Panc1 (cell line): ENCODE measurements at regions not wholly inside any gene's neighbourhood (a gene's known extent, or its start where the extent isn't known, plus 50 kb on each side); places are given as distances from the start of the nearest gene placed in this dataset.

Experiments used
- ATAC-seq: fragments of 200-7000 bp; cut with Tn5 transposase; 2 replicates; pipeline ENCODE4 v1.9.1; 2020; ENCODE audit warnings: mild to moderate bottlenecking, moderate library complexity
- BruUV-seq: library from RNA; stranded (reverse); fragments of 400-500 nt; replicated peaks from 2 replicates; lab custom pipeline; 2021; lab: Mats Ljungman, UMichigan
- CTCF ChIA-PET: fragments of 300-600 bp; sonication (Branson Sonifier 250); formaldehyde crosslinking; loops from one replicate; lab custom pipeline; 2022; ENCODE audit warnings: antibody characterized with exemption; lab: Charles Lee
- POLR2A ChIA-PET: fragments of 300-600 bp; sonication (Branson Sonifier 250); formaldehyde crosslinking; loops from one replicate; lab custom pipeline; 2022; ENCODE audit warnings: antibody characterized with exemption; lab: Charles Lee
- DNase-seq: peaks from one replicate; pipeline ENCODE4 v3.0.0-alpha.2; 2010; ENCODE audit warnings: low read depth, low spot score
- H3K27ac ChIP-seq: 2 replicates; pipeline ENCODE4 v1.5.1; 2011; ENCODE audit warnings: mild to moderate bottlenecking, low read length, inconsistent platforms
- H3K27me3 ChIP-seq: fragments of 200-500 bp; sonication (Bioruptor generic); 2 replicates; pipeline ENCODE4 v1.6.0; 2014; ENCODE audit warnings: low read length, inconsistent platforms; ENCODE audit not compliant: control insufficient read depth, insufficient read depth
- H3K36me3 ChIP-seq: fragments of 200-500 bp; sonication (Bioruptor generic); 2 replicates; pipeline ENCODE4 v1.5.1; 2014; ENCODE audit warnings: inconsistent platforms, mild to moderate bottlenecking, low read length, moderate library complexity; ENCODE audit not compliant: control insufficient read depth, insufficient read depth
- H3K4me1 ChIP-seq: 2 replicates; pipeline ENCODE4 v1.5.1; 2011; ENCODE audit warnings: inconsistent platforms, mild to moderate bottlenecking, low read length, moderate library complexity; ENCODE audit not compliant: control insufficient read depth, insufficient read depth
- H3K4me3 ChIP-seq, 2 experiments: 2 replicates each; pipeline ENCODE4 v1.5.1; 2011 to 2012; ENCODE audit warnings: low read depth in 2 of 2, low read length in 2 of 2, mild to moderate bottlenecking in 2 of 2, inconsistent platforms in 1 of 2, moderate library complexity in 1 of 2
- H3K9me3 ChIP-seq: fragments of 200-500 bp; sonication (Bioruptor generic); 2 replicates; pipeline ENCODE4 v1.5.1; 2014; ENCODE audit warnings: low read depth, mild to moderate bottlenecking, inconsistent platforms, low read length, moderate library complexity; ENCODE audit not compliant: control insufficient read depth, insufficient read depth
- REST ChIP-seq, 2 experiments: IDR thresholded peaks; 2 replicates each; pipeline ENCODE4 v1.6.1; 2011 to 2012; ENCODE audit warnings: low read depth in 2 of 2, control low read depth in 1 of 2, low read length in 1 of 2, mild to moderate bottlenecking in 1 of 2, moderate library complexity in 1 of 2; ENCODE audit not compliant: insufficient read depth in 1 of 2
- SIN3A ChIP-seq: IDR thresholded peaks from 2 replicates; pipeline ENCODE4 v1.6.1; 2012; ENCODE audit warnings: low read depth, mild to moderate bottlenecking, low read length, moderate library complexity, borderline replicate concordance; ENCODE audit not compliant: insufficient read depth
- TCF7L2 ChIP-seq: IDR thresholded peaks from 2 replicates; pipeline ENCODE4 v1.6.1; 2011; ENCODE audit warnings: mild to moderate bottlenecking, low read depth, low read length, inconsistent platforms
- in situ Hi-C: cut with HindIII; loops from 2 replicates; pipeline ENCODE4 v1.10.0; 2016; ENCODE audit warnings: low sequenced_read_pairs, low pct_unique_long_range_greater_than_20kb
- intact Hi-C: fragments of 100-400 bp; cut with micrococcal nuclease; formaldehyde crosslinking; loops from one replicate; pipeline ENCODE4 v1.10.0; 2022; ENCODE audit not compliant: unreplicated experiment

- Histone ChIP-seq H3K4me1 (peaks cover 5% of the 10 kb centered on the region), H3K4me3 (no peak overlapping the region), H3K27ac (0 out of 2 replicates have a peak overlapping the region, but pooled peaks have one; percentile 23), H3K36me3 (no peaks in the 10 kb centered on the region), H3K27me3 (no peaks in the 10 kb centered on the region), H3K9me3 (no peaks in the 10 kb centered on the region)
- intact Hi-C loops (no loop called here), in situ Hi-C loops (no loop called here)
- DNase-seq (no peak), ATAC-seq (peak; percentile 89)
- ChIA-PET POLR2A (no interaction called here), CTCF (interaction anchor here (0.8 kb wide), 1 partner anchor 127 kb away, joined by 3 read pairs; no protein-coding TSS in a partner anchor)
- no TSS peak for BruUV-seq
- no peak for TF ChIP-seq REST (IDR thresholded peaks at IDR 0.05; ENCODE audit: insufficient read depth in 1 of 2, low read depth in 2 of 2, low read length in 1 of 2)
- no peak for TF ChIP-seq TCF7L2
These were observed 74.1 kb downstream of the XCL2 start for GRCh38 chr1:168469690-168470089.

DNA sequence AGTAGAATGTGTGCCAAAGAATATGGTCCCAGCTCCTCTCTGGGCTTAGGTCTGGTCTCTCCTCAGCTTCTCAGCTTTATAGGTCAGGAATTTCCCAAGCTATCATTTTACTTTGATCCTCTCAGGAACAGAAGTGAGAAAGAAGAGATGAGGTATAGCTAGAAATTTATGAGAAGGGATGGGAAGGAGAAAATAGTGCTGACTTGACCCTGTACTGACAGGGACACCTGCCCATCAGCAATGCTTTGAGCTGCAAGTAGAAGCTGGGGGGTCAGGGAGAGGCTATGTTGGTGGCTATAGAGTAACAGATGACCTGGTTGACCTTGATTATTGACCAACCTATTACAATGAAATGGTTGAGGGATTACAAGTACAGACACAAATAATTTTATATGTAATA is 75.0 kb downstream of the XCL2 start:
- in situ Hi-C loops = no loop called here
- TF ChIP-seq REST (IDR thresholded peaks at IDR 0.05; ENCODE audit: insufficient read depth in 1 of 2, low read depth in 2 of 2, low read length in 1 of 2) (no peak), TCF7L2 (no peak), SIN3A (no peak)
- H3K27me3 ChIP-seq = no peaks in the 10 kb centered on the region
- DNase-seq = no peak
- H3K4me3 ChIP-seq = no peak overlapping the region
- no peak overlapping the region for H3K27ac ChIP-seq
- intact Hi-C loops = no loop called here
- POLR2A ChIA-PET = interaction anchor here (0.6 kb wide), 1 partner anchor 620 kb away, joined by 3 read pairs; no protein-coding TSS in a partner anchor
- H3K36me3 ChIP-seq = no peaks in the 10 kb centered on the region
- H3K4me1 ChIP-seq = peaks cover 5% of the 10 kb centered on the region
- no peak for ATAC-seq
- BruUV-seq = no TSS peak
- H3K9me3 ChIP-seq = no peaks in the 10 kb centered on the region
- CTCF ChIA-PET = interaction anchor here (0.8 kb wide), 1 partner anchor 126 kb away, joined by 3 read pairs; no protein-coding TSS in a partner anchor
